LoVo (cell line): ENCODE measurements at regions not wholly inside any gene's neighbourhood (a gene's known extent, or its start where the extent isn't known, plus 50 kb on each side); places are given as distances from the start of the nearest gene placed in this dataset.

ENCODE experiments used
- DNase-seq: peaks from one replicate; pipeline ENCODE4 v3.0.0-alpha.2; 2016; ENCODE audit warnings: low spot score

DNA sequence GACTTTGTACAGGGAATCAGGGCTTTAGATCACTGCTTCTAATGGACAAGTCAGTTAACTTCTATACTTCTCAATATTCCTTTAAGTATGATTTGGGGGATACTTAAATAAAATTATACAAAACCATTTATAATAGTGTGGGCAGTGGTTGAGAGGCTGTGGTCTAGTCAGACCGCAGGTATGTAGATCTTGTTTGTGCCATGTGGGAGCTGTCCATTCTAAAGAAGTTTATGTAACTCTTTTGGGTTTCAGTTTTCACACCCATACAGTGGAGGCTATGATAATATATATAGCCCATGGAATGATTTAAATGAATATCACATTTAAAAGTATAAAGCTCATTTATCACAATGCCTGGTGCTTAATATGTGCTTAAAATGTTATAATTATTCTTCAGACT, 654.3 kb upstream of the KIF2B start:
- DNase-seq: no peak

DNA sequence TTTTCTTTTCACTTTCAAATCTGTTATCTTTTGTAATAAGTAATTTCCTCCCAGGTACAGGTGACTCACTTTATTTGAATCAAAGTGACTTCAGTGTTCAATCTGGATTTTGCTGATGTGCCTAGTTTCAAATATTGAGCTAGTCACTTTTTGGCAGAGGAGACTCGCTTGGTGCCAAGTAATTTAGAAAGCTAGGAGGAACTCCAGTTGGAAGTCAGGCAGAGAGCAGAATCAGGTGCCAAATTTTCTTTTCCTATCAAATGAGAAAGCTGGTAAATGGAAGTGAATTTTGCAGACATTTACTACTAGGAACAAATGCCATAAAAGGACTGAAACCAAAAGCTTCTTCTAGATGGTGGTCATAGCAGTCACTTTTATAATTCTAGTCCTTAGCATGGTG, 656.0 kb upstream of the KIF2B start:
- DNase-seq: no peak

DNA sequence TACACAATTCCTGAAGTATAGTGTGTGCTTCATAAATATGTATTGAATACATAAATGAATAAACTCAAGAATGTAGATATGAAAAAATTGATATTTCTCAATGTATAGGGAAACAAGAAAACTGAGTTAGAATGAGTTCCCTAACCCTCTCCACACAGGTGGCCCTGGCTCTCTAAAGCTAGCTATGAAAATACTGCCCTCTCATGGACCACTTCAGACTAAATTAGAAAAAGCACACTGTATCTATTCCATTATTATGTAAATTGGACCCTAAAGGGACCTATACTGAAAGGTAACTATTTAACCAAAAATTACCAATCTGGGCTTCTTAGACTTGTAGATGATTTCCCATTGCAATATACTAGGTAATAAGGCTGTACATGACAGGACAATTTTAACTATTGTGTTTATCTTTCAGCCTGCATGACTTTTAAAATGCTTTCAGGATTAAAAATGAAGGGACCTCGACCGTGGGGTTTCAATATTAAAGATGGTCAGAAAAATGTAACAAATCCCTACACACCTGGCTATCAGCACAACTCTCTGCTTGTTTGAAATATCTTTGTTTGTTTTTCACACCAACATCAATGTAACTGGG, 672.5 kb upstream of the KIF2B start:
- peak; percentile 16 for DNase-seq

DNA sequence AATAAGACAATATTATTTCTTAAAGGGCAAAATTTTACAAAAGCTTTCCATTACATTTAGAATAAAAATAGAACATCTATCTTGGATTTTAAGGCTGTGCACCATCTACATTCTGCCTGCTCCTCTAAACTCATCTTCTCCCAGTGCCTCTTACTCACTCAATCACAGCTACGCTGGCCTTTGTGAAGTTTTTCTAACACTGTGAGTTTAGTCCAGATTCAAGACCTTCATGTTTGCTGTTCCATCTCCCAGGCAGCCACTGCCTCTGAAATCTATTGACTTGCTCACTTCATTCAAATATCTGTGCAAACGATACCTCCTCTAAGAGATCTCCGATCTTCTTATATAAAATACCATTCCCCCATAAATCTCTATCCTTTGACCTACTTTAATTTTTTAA, 673.4 kb upstream of the KIF2B start:
- no peak for DNase-seq

DNA sequence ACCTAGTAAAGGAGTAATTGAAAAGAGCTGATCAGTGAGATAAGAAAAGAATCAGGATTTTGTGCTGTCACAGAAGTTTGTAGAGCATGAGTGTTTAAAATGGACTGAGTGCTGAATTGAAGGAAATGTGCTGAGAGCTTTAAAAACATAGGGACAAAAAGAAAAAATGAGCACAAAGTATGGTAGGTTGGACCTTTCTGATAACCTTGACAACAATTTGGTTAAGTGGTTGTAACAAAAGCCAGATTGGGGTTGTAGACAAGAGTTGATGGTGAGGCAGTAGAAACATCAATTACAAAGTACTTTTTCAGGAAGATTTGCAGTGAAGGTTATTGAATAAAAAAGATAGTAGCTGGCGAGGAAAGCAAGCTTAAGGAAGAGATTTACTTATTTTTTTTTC, 674.7 kb upstream of the KIF2B start:
- no peak for DNase-seq

DNA sequence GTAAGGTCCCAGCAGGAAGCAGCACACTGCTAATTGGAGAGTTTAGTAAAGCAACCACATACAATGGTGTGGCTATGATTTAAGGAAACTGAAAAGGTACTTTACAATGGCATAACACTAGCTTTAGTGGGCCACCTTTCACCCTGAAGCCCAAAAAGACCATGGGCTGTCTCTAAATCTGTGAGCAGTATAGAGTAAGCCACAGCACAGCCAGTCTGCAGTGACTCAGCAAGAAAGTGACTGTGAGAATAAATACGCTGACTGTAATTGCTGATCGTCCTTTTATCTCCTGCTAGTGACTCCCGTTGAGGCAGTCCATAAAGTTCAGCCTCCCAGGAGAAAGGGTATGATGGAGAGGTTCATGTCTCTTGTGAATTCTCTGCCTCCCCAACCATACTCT, 679.8 kb upstream of the KIF2B start:
- DNase-seq: no peak

DNA sequence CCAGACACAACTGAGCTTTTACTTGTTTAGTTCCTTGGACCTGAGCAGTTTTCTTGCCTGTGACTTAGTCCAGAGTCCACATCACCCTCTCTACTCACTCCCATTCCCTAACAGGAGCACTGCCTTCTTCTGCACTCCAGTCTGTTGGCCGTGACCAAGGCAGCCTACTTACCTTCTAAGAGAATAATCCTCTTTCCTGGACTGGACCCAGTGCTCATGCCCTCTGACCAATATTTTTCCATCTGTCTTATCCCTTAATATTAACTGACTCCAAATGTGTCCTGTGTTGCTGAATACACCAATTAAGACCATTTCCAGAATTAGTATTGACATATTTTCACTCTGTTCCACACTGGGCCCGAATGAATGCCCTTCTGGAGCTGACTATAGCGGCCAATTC, 681.0 kb upstream of the KIF2B start:
- DNase-seq: no peak

DNA sequence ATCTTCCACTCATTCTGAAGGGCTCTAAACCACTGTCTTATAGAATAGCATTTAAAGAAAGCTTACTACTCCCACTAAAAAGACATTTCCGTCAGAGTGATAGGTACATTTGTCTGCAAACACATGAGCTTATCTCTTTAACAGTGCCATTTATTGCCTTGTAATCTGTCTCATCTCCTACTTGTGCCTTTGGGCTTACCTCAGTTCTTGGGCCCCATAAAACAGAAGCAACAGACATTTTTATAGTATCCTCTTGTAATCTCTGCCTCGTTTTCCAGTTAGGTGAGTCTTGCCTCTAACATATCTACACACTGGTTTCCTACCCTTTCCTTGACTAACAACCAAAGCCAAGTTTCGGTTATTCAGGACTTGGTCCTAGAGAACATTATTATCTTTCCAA, 681.4 kb upstream of the KIF2B start:
- DNase-seq: no peak

DNA sequence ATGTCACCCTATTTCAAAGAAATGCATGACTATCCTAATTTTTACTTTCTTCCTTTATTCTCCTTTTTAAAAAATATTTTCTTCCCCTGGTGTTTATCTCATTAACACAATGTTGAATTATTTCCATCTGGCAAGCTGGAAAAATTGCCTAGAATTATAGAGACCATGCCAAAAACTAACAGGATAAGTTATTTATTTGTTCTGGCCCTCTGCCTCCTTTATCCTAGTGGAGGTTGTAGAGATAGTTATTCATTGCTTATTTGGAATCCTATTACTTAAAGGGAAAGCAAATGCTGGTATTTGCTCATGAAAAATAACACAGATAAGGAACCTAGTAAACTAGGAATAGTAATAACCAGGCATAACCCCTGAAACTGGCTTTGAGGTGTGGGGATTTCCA, 684.9 kb upstream of the KIF2B start:
- no peak for DNase-seq

DNA sequence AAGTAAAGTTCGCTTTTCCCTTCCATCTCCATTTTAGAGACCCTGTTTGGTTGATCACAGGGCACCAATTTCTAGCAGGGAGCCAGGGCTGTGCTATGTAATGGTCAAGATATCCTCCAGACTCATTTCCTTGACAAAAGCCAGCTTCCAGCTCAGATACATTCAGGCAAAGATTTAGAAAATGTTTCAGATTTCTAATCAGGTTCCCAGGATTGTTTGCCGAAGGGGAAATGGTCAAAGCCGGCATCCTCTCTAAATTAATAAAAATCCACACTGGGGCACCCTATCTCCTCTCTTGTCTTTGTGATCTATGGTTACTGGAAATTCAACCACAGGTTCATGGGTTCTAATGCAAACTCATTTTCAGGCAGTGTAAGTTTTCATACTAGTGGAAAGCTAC, 686.8 kb upstream of the KIF2B start:
- DNase-seq: no peak

DNA sequence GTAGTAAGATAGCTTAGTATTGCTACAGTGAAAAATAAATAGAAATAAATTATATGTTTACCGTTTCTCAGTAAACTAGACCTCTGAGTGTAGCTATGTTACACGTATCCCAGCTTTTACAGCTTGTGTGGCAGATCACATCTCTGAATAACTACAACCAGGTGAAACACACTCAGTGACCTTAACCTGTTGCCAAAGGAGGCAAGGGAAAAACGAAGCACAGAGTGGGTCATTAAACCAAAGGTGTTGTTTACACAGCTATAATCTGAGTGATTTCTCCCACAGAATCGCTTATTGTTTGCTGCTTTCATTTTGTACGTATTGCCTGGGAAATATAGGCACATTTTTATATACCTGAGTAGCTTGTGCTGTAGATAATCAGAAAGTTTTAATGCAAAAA, 688.2 kb upstream of the KIF2B start:
- no peak for DNase-seq

DNA sequence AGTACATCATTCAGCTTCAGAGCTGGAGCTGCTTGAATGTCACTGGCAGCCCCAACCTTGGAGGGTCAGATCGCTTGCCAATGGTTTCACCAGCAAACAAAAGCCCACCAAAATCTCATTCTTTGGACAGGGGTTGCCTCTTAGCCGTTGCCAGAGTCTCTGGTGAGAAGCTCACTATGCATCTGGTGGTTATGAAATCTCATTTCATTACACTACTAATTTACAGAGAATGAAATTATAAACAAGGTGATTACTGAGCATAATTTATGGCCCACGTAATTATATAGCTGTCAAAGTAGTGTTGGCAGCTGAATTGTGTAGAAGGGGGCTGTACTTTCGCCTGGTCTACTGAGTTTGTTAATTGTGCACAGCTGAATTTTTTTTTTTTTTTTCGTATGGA, 688.9 kb upstream of the KIF2B start:
- DNase-seq: no peak

DNA sequence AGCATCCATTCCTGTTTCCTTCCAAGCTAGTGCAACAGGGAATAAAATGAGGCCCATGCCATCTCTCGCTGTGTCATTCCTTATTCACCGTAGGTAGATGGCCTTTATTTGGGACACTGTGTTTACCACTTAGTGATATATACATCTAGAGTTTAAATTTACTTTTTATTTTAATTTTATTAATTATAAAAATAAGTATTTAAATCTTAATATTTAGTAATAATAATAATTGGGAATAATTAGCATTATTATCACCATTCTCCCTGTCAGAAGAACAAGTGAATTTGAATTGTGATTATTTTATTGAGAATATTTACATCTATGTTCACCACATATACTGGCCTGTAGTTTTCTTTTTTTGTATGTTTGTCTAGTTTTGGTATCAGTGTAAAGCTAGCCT, 692.9 kb upstream of the KIF2B start:
- no peak for DNase-seq

DNA sequence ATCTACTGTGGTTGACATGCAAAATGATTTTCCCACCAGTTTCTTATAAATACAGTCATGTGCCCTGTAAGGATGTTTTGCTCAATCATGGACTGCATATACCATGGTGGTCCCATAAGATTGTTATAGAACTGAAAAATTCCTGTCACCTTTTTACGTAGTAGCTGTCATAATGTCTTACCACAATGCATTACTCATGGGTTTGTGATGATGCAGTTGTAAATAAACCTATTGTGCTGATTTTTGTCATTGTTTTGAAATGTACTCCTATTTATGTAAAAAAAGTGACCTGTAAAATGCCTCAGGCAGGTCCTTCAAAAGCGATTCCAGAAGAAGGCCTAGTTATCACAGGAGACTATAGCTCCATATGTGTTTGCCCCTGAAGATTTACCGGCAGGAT, 695.4 kb upstream of the KIF2B start:
- DNase-seq: no peak

DNA sequence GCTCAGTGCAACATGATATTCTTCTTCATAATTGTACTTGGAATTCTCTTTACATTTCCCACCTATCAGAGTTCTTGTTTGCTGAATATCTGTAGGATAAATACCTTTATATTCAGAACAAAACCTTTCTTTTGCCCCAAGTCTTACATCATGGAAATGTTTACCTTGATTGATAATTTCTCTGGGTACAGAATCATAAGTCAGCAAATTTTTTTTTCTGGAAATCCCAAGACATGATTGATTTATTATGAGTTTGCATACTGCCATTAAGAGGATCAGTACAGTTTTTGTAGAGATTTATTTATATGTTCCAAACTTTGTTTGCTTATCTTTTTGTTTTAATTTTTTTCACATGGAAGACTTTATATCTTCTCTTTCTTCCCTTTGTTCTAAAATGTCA, 699.8 kb upstream of the KIF2B start:
- DNase-seq: no peak

DNA sequence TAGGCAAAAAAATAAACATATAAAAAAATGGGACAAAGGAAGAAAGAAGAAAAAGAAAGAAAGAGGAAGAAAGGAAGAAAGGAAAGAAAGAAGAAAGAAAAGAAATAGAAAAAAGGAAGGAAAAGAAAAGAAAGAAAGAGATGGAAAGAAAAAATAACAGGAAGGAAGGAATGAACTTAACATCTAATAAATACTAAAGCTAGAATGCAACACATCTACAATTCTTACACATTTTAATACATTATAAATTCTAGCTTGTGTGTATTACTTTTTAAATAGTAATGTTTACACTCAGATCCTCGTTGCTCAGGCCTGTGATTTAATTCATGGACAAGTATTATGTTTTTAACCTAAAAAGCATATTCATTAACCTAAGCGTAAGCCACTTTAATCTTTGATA, 703.0 kb upstream of the KIF2B start:
- no peak for DNase-seq

DNA sequence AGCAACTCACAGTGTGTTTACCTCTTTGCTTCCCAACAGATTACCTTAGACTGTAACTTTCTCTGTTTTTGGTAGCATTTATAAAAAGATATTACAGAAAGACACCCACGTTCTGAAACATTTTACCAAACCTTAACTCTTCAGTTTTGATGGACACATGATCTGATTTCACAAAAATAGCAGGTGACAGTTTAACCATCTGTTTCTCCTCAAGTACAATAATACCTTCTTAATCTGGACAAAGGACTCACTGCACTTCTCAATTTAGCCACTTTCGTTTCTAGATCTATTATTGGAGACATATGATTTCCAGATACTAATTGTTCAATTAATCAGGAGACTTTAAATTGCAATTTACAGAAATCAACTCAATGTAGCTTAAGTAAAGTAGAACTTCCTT, 703.8 kb upstream of the KIF2B start:
- DNase-seq: no peak

DNA sequence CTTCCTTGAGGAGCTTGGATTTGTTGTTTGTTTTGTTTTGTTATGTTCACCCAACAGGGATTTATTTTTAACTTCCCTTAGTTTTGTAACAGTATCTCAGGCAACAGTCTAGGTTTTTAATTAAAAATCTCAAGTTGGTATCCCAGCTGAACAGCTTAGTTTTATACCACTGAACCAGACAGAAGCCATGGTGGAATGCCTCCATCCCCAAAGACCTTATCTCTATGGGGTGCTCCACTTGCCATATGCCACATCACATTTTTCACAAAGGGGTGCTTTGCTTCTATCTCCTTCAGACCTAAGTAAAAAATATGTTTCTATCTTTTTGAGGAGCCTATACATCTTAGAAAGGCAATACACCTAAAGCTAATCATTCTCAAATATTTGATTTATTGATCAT, 715.8 kb upstream of the KIF2B start:
- no peak for DNase-seq

DNA sequence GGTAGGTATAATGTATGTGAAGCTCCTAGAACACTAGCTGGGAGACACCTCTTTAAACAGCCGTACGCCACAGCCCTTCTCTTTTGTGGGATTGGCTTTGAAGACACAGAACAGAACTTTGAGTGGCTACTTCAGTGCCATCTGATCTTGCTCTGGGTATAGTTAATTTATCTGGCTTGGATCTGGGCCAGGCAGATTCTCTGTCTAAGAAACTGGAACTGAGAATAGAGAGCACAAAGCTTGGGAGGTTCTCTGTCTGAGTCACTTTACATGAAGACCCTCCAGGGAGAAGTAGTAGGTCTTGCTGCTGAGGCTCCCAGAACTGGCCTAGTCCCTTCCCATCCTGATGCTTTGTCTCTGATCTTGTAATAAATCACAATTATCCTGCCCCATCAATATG, 721.0 kb upstream of the KIF2B start:
- DNase-seq: no peak

DNA sequence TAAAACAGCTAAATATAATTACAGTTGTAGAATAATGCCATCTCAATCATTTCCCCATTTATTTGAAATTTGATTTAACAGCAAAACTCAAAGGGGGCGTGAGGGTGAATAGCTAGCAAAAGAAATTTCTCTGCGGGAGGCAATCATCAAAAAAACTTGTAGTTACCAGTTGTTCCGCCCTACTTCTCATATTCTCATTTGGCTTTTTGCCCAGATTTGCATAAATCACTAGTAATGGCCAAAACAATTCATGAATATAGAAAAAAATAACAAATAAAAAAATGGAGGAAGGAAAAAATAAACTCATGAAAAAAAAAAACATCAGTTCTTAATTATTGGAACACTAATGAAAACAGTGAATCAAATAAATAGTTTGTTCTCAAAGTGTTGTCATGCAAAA, 722.6 kb upstream of the KIF2B start:
- no peak for DNase-seq

DNA sequence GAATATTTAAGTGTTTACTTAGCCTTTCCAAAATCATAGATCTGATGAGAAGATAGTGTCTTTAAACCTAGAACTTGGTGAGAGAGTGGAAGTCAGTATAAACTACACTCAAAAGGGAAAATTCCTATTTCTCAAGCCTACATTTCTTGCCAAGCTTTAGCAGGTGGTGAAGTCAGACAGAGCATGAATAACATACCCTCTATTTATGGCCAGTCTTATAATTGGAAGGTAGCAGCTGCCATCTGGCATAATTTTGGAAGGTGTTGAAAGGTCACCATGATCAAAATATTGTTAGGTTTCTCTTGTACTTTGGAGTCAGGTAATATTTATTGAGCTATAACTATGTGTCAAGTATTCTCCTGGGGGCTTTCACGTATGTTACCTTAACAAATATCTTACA, 729.3 kb upstream of the KIF2B start:
- no peak for DNase-seq

DNA sequence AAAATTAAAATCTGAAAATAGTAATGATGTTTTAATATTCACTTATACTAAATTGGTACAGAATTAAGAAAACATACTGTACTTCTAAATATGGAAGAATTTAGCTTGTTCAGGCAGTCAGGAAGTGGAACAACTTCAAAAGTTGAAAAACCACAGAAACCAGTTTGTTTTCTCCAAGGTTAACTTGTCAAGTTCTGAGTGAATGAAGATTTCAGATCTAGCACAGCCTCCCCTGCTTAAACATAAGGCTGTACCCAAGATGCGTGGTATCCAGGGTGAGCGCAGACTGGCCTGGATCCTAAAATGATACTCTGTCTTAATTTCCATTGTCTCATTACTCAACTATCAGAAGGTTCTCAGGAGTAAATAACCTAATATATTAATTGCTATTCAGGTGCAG, 730.7 kb upstream of the KIF2B start:
- no peak for DNase-seq

DNA sequence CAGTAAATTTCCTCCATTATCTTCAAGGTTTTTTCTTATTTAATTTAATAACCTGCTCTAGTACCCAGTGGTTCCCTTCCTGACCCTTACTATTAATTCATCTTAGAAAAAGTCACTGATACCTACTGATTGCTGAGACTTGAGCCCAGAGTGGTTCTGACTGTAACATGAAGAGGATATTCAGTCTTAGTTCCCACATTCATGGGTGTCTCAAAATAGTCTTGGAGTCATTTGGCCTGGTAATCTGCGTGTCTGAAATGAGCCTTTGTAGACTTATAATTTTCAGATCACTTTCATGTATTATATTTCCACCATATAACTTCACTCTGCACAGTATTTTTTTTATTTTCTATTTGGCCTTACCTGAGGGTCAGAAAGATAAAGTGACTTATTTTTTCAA, 732.0 kb upstream of the KIF2B start:
- DNase-seq: no peak

DNA sequence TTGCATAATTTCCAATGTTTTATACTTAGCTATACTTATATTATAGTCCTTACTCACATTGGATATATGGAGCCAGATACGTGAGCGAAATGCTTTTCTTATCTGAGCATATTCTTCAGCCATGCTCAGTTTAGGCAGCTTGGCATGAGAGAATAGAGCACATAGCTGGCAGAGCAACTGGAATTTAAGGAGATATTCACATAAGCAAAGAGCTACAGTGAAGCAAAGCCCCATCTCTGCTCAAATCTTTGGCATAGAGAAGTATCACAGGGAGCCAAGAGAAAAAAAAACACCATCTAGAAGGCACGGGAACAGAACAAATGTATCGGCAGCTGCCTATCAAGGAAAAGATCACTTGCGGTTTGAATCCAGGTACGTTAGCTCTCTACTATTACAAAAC, 734.2 kb upstream of the KIF2B start:
- no peak for DNase-seq

DNA sequence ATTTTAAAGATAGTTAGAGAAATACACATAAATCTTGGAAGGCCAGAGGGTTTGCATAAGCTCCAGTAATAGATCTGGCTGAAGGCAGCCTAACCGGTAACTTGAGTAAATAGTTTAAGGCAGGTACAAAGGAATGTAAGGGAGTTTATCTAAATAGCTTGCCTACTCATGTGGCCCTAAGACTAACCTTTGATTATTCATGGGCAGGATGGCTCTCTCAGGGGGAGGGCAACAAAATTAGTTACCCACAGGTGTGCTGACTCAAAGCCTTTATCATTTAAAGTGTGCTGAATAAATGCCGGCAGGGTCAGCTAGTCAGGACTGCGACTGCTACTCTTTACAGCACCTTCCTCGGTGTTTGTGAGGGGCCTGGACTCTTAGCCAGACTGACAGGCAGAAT, 761.3 kb upstream of the KIF2B start:
- DNase-seq: no peak
